ENCODE measurements at regions not wholly inside any gene's neighbourhood (a gene's known extent, or its start where the extent isn't known, plus 50 kb on each side); places are given as distances from the start of the nearest gene placed in this dataset.

DNA sequence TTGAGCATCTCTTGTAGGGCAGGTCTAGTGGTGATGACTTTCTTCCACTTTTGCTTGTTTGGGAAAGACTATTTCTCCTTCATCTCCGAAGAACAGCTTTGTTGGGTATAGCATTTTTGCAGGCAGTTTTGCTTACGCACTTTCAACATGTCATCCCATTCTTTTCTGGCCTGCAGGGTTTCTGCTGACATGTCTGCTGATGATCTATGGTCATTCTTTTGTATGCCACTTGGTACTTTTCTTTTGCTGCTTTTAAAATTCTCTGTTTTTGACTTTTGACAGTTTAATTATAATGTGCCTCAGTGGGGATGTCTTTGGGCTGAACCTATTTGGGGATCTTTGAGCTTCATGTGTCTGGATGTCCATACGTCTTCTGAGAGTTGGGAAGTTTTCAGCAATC, 78.2 kb downstream of the PTHLH start:
- intact Hi-C loops (cut with micrococcal nuclease): no loop called here
- Histone ChIP-seq H3K4me3 (no peak overlapping the region), H3K27me3 (ENCODE audit: low read depth) (no peaks in the 10 kb centered on the region), H3K27ac (replicated peaks) (no peak overlapping the region), H3K4me1 (no peaks in the 10 kb centered on the region), H3K9me3 (replicated peaks) (no peaks in the 10 kb centered on the region), H3K36me3 (no peaks in the 10 kb centered on the region)
- no peak for DNase-seq
- TF ChIP-seq, protein P1, sequence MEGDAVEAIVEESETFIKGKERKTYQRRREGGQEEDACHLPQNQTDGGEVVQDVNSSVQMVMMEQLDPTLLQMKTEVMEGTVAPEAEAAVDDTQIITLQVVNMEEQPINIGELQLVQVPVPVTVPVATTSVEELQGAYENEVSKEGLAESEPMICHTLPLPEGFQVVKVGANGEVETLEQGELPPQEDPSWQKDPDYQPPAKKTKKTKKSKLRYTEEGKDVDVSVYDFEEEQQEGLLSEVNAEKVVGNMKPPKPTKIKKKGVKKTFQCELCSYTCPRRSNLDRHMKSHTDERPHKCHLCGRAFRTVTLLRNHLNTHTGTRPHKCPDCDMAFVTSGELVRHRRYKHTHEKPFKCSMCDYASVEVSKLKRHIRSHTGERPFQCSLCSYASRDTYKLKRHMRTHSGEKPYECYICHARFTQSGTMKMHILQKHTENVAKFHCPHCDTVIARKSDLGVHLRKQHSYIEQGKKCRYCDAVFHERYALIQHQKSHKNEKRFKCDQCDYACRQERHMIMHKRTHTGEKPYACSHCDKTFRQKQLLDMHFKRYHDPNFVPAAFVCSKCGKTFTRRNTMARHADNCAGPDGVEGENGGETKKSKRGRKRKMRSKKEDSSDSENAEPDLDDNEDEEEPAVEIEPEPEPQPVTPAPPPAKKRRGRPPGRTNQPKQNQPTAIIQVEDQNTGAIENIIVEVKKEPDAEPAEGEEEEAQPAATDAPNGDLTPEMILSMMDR (IDR thresholded peaks at IDR 0.05; ENCODE audit: borderline replicate concordance): no peak

GRCh38 chr12:27879708-27880107, 92.8 kb downstream of the PTHLH start:
- Histone ChIP-seq H3K4me1 (no peaks in the 10 kb centered on the region), H3K4me3 (no peak overlapping the region), H3K9me3 (replicated peaks) (peaks cover 20% of the 10 kb centered on the region), H3K27ac (replicated peaks) (no peak overlapping the region), H3K27me3 (ENCODE audit: low read depth) (no peaks in the 10 kb centered on the region), H3K36me3 (no peaks in the 10 kb centered on the region)
- no peak for DNase-seq
- TF ChIP-seq, protein P1 (IDR thresholded peaks at IDR 0.05; ENCODE audit: borderline replicate concordance): no peak
- intact Hi-C loops (cut with micrococcal nuclease): no loop called here

GRCh38 chr12:27875677-27876076, 95.6 kb upstream of the MANSC4 start:
- H3K4me3 ChIP-seq: no peak overlapping the region
- intact Hi-C loops (cut with micrococcal nuclease): no loop called here
- H3K9me3 ChIP-seq (replicated peaks): no peaks in the 10 kb centered on the region
- TF ChIP-seq, protein P1 (IDR thresholded peaks at IDR 0.05; ENCODE audit: borderline replicate concordance): no peak
- no peak overlapping the region for H3K27ac ChIP-seq (replicated peaks)
- no peaks in the 10 kb centered on the region for H3K36me3 ChIP-seq
- no peak for DNase-seq
- H3K4me1 ChIP-seq: no peaks in the 10 kb centered on the region
- no peaks in the 10 kb centered on the region for H3K27me3 ChIP-seq (ENCODE audit: low read depth)

GRCh38 chr12:27873010-27873409, 93.0 kb upstream of the MANSC4 start:
- TF ChIP-seq, protein P1 (IDR thresholded peaks at IDR 0.05; ENCODE audit: borderline replicate concordance): no peak
- Histone ChIP-seq H3K4me3 (no peak overlapping the region), H3K27me3 (ENCODE audit: low read depth) (no peaks in the 10 kb centered on the region), H3K27ac (replicated peaks) (no peak overlapping the region), H3K4me1 (peaks cover 9% of the 10 kb centered on the region), H3K36me3 (no peaks in the 10 kb centered on the region), H3K9me3 (replicated peaks) (no peaks in the 10 kb centered on the region)
- intact Hi-C loops (cut with micrococcal nuclease): no loop called here
- DNase-seq: no peak

DNA sequence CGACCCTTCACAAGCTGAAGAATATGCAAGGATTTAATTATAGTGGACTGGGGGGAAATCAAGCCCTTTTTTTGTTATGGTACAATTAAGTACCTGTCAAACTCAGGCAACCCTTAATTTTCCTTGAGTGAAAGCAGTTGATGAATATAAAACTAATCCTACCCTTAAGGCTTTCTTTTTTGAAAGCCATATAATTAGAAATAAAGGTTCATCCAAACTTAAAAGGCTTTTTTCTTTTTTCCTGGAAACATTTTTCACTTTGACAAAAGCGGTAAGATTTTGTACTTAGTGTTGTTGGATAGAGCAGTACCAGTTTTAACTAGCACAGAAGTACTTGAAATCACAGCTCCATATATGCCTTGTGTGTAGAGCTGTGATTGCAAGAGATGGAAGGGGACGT, 91.9 kb upstream of the MANSC4 start:
- no peaks in the 10 kb centered on the region for H3K9me3 ChIP-seq (replicated peaks)
- H3K36me3 ChIP-seq: no peaks in the 10 kb centered on the region
- TF ChIP-seq, protein P1 (IDR thresholded peaks at IDR 0.05; ENCODE audit: borderline replicate concordance): no peak
- intact Hi-C loops (cut with micrococcal nuclease): no loop called here
- peaks cover 12% of the 10 kb centered on the region for H3K4me1 ChIP-seq
- no peaks in the 10 kb centered on the region for H3K27me3 ChIP-seq (ENCODE audit: low read depth)
- no peak for DNase-seq
- H3K4me3 ChIP-seq: no peak overlapping the region
- H3K27ac ChIP-seq (replicated peaks): no peak overlapping the region

GRCh38 chr12:27870939-27871338, 90.9 kb upstream of the MANSC4 start:
- no peak overlapping the region for H3K27ac ChIP-seq (replicated peaks)

More at GRCh38 chr12:27870939-27871338, 90.9 kb upstream of the MANSC4 start:
- no peaks in the 10 kb centered on the region for H3K36me3 ChIP-seq
- TF ChIP-seq, protein P1 (IDR thresholded peaks at IDR 0.05; ENCODE audit: borderline replicate concordance): no peak
- DNase-seq: no peak
- intact Hi-C loops (cut with micrococcal nuclease): no loop called here
- H3K4me1 ChIP-seq: peaks cover 16% of the 10 kb centered on the region
- no peak overlapping the region for H3K4me3 ChIP-seq
- no peaks in the 10 kb centered on the region for H3K27me3 ChIP-seq (ENCODE audit: low read depth)
- no peaks in the 10 kb centered on the region for H3K9me3 ChIP-seq (replicated peaks)
